Iris pigment epithelial cell (primary cell): ENCODE measurements at regions not wholly inside any gene's neighbourhood (a gene's known extent, or its start where the extent isn't known, plus 50 kb on each side); places are given as distances from the start of the nearest gene placed in this dataset.
"Not testable (repeated sequence)": the region's sequence is repeated elsewhere in the genome, so short reads cannot be mapped to it uniquely, and the experiment has no call there.

Source experiments
- DNase-seq: peaks from one replicate; pipeline ENCODE4 v3.0.0-alpha.2; 2011; ENCODE audit warnings: low read depth

GRCh38 chr2:82084679-82085392, 1780.3 kb upstream of the LRRTM1 start:
- DNase-seq = no peak

- no peak for DNase-seq
Observed at GRCh38 chr2:82075875-82076274, 1771.3 kb upstream of the LRRTM1 start.

GRCh38 chr2:82062463-82062862, 1757.9 kb upstream of the LRRTM1 start:
- no peak for DNase-seq

DNA sequence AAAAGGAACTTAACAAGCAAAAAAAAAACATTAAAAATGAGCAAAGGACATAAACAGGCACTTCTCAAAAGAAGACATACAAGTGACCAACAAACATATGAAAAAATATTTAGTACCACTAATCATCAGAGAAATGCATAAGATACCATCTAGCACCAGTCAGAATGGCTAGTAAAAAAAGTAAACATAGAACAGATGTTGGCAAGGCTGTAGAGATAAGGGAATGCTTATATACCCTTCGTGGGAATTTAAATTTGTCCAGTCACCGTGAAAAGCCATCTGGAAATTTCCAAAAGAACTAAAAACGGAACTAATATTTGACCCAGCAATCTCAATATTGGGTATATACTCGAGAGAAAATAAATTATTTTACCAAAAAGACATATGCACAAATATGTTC, 1751.3 kb upstream of the LRRTM1 start:
- DNase-seq = no peak

DNA sequence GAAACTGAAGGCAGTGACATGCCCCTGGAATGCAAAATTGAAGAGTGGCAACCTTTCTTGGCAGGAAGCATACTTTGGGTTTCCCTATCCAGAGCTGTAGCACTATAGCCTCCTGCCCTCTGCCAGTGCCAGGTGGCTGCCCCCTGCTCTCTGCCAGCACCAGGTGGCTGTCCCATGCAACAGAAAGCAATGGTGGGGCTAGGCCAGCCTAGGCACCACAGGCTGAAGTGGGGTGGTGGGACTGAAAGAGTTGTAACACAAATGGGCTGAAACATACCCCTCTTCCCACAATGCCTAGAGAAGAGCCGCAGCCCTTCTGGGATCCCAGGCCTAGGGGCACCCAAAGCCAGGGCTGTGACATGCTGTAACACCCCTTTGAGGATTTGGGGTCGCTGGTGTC, 1739.3 kb upstream of the LRRTM1 start:
- DNase-seq = no peak

DNA sequence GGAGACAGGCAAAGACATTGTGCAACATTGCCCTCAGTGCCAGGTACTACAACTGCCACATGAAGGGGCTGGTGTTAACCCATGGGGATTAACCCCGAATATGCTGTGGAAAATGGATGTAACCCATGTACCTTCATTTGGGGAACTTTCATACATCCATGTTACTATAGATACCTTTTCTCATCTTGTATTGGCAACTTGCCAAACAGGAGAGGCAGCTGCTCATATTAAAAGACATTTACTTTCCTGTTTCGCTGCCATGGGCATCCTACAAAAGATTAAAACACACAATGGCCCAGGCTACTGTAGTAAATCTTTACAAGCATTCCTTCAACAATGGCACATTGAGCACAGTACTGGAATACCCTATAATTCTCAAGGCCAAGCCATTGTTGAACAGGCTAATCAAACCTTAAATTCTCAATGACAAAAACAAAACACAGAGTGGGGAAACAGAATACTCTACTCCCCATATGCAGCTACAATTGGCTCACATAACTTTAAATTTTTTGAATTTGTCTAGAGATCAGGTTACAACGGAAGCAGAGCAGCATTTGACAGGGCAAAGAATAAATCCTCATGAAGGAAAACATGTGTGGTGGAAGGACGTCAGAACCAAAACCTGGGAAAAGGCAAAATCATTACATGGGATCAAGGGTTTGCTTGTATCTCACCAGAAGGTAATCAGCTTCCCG, 1723.5 kb upstream of the LRRTM1 start:
- no peak for DNase-seq

DNA sequence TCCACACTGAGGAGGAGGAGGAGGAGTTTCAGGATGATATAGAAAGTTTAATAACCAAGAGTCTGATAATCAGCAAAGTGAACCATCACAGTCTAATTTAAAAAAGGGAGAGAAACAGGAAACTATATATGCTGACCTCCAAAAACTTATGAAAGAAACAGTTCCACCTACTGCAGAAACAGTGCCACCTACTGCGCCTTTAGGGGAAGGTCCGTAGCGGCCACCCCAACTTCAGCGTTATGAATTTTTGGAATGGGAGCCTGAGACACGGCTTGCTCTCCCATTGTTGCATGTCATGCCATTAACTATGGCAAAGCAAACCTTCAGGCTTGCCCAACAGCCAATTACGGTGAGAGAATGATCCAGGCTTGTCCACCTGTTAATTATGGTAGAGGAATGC, 1719.2 kb upstream of the LRRTM1 start:
- DNase-seq = no peak

DNA sequence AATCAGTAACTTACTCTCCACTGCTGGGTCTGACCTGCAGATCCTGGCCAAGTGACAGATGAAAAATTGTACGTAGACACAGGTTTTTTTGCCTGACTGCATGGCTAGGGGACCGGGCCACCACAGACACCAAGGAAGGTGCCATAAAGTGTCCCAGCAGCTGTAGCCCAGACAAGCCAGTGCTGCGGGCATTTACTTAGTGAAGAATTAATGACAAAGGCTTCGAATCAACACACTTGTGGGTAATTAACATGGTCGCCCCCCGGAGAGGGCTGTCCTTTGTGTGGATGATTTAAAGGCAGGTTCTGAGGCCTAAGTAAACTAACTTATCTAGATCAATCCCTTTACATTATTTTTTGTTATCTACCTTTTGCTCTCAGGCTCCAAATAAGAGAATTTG, 1709.1 kb upstream of the LRRTM1 start:
- DNase-seq = no peak

- no peak for DNase-seq
Observed at GRCh38 chr2:82007071-82007664, 1702.6 kb upstream of the LRRTM1 start.

DNA sequence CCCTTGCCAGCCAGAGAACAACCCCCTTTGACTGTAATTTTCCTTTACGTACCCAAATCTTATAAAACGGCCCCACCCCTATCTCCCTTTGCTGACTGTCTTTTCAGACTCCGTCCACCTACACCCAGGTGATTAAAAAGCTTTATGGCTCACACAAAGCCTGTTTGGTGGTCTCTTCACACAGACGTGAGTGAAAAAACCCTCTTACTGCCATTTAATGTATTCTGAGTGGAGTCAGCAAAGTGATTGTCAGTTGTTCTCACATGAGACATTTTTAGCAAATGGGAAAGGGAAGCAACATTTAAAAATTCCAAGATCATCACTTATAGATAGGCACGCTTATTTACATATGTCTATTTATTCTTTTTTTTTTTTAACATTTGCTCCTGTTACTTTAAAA, 1701.3 kb upstream of the LRRTM1 start:
- DNase-seq = not testable (repeated sequence)

DNA sequence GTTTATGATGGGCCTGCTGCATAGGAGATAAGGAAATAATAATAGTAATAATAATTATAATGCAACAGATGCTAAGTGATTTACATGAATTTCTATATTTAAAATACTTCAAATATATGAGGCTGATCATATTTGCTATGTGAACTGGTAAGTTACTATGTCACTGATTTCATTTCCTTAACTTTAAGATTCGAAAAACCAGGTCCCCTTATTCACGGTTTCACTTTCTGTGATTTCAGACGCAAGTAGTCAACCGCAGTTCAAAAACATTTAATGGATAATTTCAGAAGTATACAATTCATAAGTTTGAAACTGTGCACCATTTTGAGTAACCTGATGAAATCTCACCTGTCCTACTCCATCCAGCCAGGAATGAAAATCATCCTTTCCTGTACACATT, 1697.1 kb upstream of the LRRTM1 start:
- no peak for DNase-seq

- DNase-seq = no peak
Observed at GRCh38 chr2:82000606-82001005, 1696.1 kb upstream of the LRRTM1 start.

- DNase-seq = no peak
Observed at GRCh38 chr2:81996332-81996731, 1691.8 kb upstream of the LRRTM1 start.

DNA sequence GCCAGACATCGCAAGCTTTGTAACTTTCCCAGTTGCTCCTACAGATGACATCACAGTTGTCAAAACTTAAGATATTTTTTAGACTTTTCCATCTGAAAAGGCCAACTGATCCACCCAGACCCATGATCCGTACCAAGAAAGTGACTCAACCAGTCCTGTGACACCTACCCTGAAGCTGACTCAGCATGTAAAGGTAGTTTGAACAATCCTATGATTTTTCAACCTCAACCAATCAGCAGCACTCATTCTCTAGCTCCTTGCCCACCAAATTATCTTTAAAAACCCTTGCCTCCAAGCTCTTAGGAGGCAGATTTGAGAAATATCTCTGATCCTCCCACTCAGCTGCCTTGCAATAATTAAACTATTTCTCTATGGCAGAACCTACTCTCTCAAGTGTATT, 1686.7 kb upstream of the LRRTM1 start:
- no peak for DNase-seq

DNA sequence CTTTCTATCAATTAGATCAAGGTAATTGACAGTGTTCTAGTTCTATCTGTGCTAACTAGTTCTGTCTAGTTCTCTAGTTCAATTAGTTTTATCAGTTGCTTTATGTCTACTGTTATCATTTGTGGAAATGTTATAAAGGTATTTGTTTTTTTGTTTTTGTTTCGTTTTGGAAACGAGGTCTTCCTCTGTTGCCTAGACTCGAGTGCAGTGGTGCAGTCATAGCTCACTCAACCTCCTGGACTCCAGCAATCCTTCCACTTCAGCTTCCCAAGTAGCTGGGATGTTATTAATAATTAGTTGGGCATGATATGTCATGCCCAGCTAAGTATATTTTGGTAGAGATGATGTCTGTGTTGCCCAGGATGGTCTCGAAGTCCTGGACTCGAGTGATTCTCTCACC, 1682.8 kb upstream of the LRRTM1 start:
- DNase-seq = no peak

DNA sequence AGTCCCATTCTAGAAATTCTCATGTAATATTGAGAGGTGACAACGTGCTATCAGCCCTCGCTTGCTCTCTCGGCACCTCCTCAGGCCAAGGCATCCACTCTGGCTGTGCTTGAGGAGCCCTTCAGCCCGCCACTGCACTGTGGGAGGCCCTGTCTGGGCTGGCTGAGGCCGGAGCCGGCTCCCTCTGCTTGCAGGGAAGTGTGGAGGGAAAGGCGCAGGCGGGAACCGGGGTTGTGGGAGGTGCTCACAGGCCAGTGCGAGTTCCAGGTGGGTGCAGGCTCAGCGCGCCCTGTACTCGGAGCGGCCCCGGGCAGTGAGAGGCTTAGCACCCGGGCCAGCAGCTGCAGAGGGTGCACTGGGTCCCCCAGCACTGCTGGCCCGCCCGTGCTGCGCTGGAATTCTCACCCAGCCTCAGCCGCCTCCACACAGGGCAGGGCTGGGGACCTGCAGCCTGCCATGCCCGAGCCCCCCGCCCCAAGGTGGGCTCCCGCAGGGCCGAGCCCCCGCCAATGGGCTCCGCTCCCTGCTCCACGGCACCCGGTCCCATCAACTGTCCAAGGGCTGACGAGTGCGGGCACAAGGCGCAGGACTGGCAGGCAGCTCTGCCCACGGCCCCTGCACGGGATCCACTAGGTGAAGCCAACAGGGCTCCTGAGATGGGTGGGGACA, 1680.6 kb upstream of the LRRTM1 start:
- no peak for DNase-seq

GRCh38 chr2:81981585-81981984, 1677.0 kb upstream of the LRRTM1 start:
- no peak for DNase-seq

- DNase-seq = no peak
Observed at GRCh38 chr2:81979086-81979485, 1674.5 kb upstream of the LRRTM1 start.

DNA sequence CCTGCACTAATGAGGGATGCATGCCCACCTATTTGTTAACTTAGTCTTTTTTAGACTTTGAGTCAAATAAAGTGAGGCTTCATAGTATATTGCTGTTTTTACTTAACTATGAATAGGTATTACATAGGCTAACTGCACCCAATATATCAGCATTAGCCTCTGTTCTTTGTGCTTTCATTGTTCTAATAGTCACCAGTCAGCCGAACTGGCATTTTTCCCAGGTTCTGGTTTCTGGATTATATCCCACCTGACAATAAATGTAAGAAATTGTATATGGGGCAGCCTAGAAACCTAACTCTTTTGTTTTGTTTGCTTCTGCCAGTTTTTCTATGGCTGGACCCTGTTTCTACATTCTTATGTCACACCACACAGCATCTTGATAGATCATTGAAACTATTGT, 1672.4 kb upstream of the LRRTM1 start:
- DNase-seq = no peak

GRCh38 chr2:81974216-81974615, 1669.7 kb upstream of the LRRTM1 start:
- DNase-seq = no peak

DNA sequence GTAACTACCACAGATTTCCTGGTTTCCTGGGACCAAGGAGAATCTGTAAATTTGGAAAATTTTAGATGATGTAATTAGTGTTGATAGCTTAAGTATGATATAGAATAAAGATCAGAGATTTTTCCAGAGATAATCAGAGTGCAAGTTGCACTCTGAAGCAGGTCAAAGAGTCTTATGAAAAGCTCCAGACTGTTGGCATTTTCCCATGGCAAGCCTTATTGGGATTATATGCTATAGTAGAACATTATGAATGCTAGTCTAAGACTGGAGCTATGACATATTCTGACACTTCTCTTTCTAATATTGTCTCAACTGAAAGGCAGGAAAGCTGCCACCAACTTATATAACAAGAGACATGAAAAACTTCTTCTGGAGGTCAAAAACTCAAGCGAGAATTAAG, 1638.3 kb upstream of the LRRTM1 start:
- DNase-seq = no peak

DNA sequence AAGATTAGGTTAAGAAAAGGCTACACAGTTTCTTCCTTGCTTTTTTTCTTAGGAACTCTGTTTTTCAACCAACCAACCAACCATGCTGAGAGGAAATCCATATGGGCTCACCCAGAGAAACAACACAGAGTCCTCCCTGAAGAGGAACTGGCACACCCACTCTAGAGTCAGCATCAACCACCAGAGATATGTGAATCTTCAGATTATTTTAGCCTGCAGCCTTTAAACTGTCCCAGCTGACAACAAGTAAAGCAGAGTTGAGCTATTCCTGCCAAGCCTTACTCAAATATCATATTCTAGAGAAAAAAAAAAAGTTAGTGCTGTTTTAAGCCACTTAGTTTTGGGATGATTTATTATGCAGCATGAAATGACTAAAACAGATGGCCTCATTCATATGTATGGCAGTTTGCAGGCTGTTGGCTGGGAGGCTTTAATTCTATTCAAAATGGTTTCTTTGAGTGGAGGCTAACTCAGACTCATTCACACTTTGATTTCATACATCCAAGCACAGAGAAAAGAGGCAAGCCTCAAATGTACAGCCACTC, 1637.7 kb upstream of the LRRTM1 start:
- DNase-seq = no peak
